K562 (cell line): ENCODE measurements at regions not wholly inside any gene's neighbourhood (a gene's known extent, or its start where the extent isn't known, plus 50 kb on each side); places are given as distances from the start of the nearest gene placed in this dataset.

Source experiments
- BHLHE40 ChIP-seq: IDR thresholded peaks from 2 replicates; pipeline ENCODE4 v1.6.1; 2011; ENCODE audit warnings: low read length, improper control_type of control experiment
- MYC ChIP-seq, 2 experiments: fragments of 250-450 bp in 1 of 2; sonication (Bioruptor Pico) in 1 of 2; IDR thresholded peaks; 2 replicates each; pipeline versions ENCODE4 v1.5.1 to v1.6.1; 2012 to 2021; ENCODE audit warnings: low read depth in 2 of 2, borderline replicate concordance in 1 of 2, improper control_type of control experiment in 1 of 2, low read length in 1 of 2, mild to moderate bottlenecking in 1 of 2, moderate library complexity in 1 of 2
- SRSF1 ChIP-seq: fragments of 200-400 bp; formaldehyde crosslinking; IDR thresholded peaks from 2 replicates; pipeline ENCODE4 v1.6.1; 2017; ENCODE audit warnings: mild to moderate bottlenecking, low read depth, low read length, moderate library complexity
- TRIM24 ChIP-seq, 2 experiments: fragments of 450-650 bp; IDR thresholded peaks; 2 replicates each; pipeline ENCODE4 v1.6.1; 2016
- ZKSCAN3 ChIP-seq: fragments of 250-450 bp; sonication (Bioruptor Pico); IDR thresholded peaks from 2 replicates; pipeline ENCODE4 v1.4.0; 2020

GRCh38 chr5:96144289-96144688 lies 182.6 kb upstream of the ELL2 start:
- TF ChIP-seq ZKSCAN3 (CRISPR knock-in tag): no peak
- TF ChIP-seq MYC (IDR thresholded peaks at IDR 0.05; ENCODE audit: low read depth, low read length): no peak
- TF ChIP-seq MYC (CRISPR knock-in tag; IDR thresholded peaks at IDR 0.05; ENCODE audit: borderline replicate concordance, low read depth): no peak
- no peak for TF ChIP-seq SRSF1
- no peak for TF ChIP-seq BHLHE40
- TF ChIP-seq TRIM24 (IDR thresholded peaks at IDR 0.05): no peak
